ENCODE measurements at regions not wholly inside any gene's neighbourhood (a gene's known extent, or its start where the extent isn't known, plus 50 kb on each side); places are given as distances from the start of the nearest gene placed in this dataset.

GRCh38 chr16:65497571-65497970 is 375.7 kb upstream of the CDH11 start:
- ATAC-seq (ENCODE audit: low read depth) (no peak), DNase-seq (ENCODE audit: low spot score) (no peak)
- no peak overlapping the region for H3K4me3 ChIP-seq (ENCODE audit: severe bottlenecking)
- H3K27me3 ChIP-seq (ENCODE audit: insufficient read depth, poor library complexity, severe bottlenecking), result no peaks in the 10 kb centered on the region
- H3K4me1 ChIP-seq (ENCODE audit: insufficient read depth, poor library complexity, severe bottlenecking), result no peaks in the 10 kb centered on the region
- no peak for TF ChIP-seq CTCF (IDR thresholded peaks at IDR 0.05; ENCODE audit: poor library complexity, severe bottlenecking)
- H3K9me3 ChIP-seq (ENCODE audit: severe bottlenecking), result no peaks in the 10 kb centered on the region
- no peaks in the 10 kb centered on the region for H3K36me3 ChIP-seq (ENCODE audit: low read depth)
- no peak overlapping the region for H3K27ac ChIP-seq (ENCODE audit: poor library complexity, severe bottlenecking)

- Histone ChIP-seq H3K9me3 (ENCODE audit: severe bottlenecking) (no peaks in the 10 kb centered on the region), H3K4me1 (ENCODE audit: insufficient read depth, poor library complexity, severe bottlenecking) (no peaks in the 10 kb centered on the region), H3K27ac (ENCODE audit: poor library complexity, severe bottlenecking) (no peak overlapping the region), H3K27me3 (ENCODE audit: insufficient read depth, poor library complexity, severe bottlenecking) (no peaks in the 10 kb centered on the region), H3K4me3 (ENCODE audit: severe bottlenecking) (no peak overlapping the region), H3K36me3 (ENCODE audit: low read depth) (no peaks in the 10 kb centered on the region)
- ATAC-seq (ENCODE audit: low read depth) (no peak), DNase-seq (ENCODE audit: low spot score) (no peak)
- no peak for TF ChIP-seq CTCF (IDR thresholded peaks at IDR 0.05; ENCODE audit: poor library complexity, severe bottlenecking)
These were observed 373.2 kb upstream of the CDH11 start for GRCh38 chr16:65495106-65495505.

- Histone ChIP-seq H3K27ac (ENCODE audit: poor library complexity, severe bottlenecking) (no peak overlapping the region), H3K36me3 (ENCODE audit: low read depth) (no peaks in the 10 kb centered on the region), H3K27me3 (ENCODE audit: insufficient read depth, poor library complexity, severe bottlenecking) (no peaks in the 10 kb centered on the region), H3K4me1 (ENCODE audit: insufficient read depth, poor library complexity, severe bottlenecking) (no peaks in the 10 kb centered on the region), H3K9me3 (ENCODE audit: severe bottlenecking) (no peaks in the 10 kb centered on the region), H3K4me3 (ENCODE audit: severe bottlenecking) (no peak overlapping the region)
- TF ChIP-seq CTCF (IDR thresholded peaks at IDR 0.05; ENCODE audit: poor library complexity, severe bottlenecking), result no peak
- no peak for DNase-seq (ENCODE audit: low spot score)
- no peak for ATAC-seq (ENCODE audit: low read depth)
These were observed 372.7 kb upstream of the CDH11 start for GRCh38 chr16:65494609-65495008.

- TF ChIP-seq CTCF (IDR thresholded peaks at IDR 0.05; ENCODE audit: poor library complexity, severe bottlenecking), result no peak
- H3K9me3 ChIP-seq (ENCODE audit: severe bottlenecking), result no peaks in the 10 kb centered on the region
- H3K27me3 ChIP-seq (ENCODE audit: insufficient read depth, poor library complexity, severe bottlenecking), result no peaks in the 10 kb centered on the region
- no peak overlapping the region for H3K4me3 ChIP-seq (ENCODE audit: severe bottlenecking)
- DNase-seq (ENCODE audit: low spot score), result no peak
- H3K36me3 ChIP-seq (ENCODE audit: low read depth), result no peaks in the 10 kb centered on the region
- ATAC-seq (ENCODE audit: low read depth), result no peak
- no peaks in the 10 kb centered on the region for H3K4me1 ChIP-seq (ENCODE audit: insufficient read depth, poor library complexity, severe bottlenecking)
- no peak overlapping the region for H3K27ac ChIP-seq (ENCODE audit: poor library complexity, severe bottlenecking)
These were observed 372.2 kb upstream of the CDH11 start for GRCh38 chr16:65494080-65494479.

GRCh38 chr16:65490286-65490685 is 368.4 kb upstream of the CDH11 start:
- TF ChIP-seq CTCF (IDR thresholded peaks at IDR 0.05; ENCODE audit: poor library complexity, severe bottlenecking), result no peak
- H3K4me3 ChIP-seq (ENCODE audit: severe bottlenecking), result no peak overlapping the region

More at GRCh38 chr16:65490286-65490685, 368.4 kb upstream of the CDH11 start:
- no peaks in the 10 kb centered on the region for H3K4me1 ChIP-seq (ENCODE audit: insufficient read depth, poor library complexity, severe bottlenecking)
- no peaks in the 10 kb centered on the region for H3K9me3 ChIP-seq (ENCODE audit: severe bottlenecking)
- DNase-seq (ENCODE audit: low spot score) (no peak), ATAC-seq (ENCODE audit: low read depth) (no peak)
- H3K27me3 ChIP-seq (ENCODE audit: insufficient read depth, poor library complexity, severe bottlenecking), result no peaks in the 10 kb centered on the region
- H3K36me3 ChIP-seq (ENCODE audit: low read depth), result no peaks in the 10 kb centered on the region
- H3K27ac ChIP-seq (ENCODE audit: poor library complexity, severe bottlenecking), result no peak overlapping the region
